Mesenteric fat pad (tissue), 1 donor: ENCODE measurements at regions not wholly inside any gene's neighbourhood (a gene's known extent, or its start where the extent isn't known, plus 50 kb on each side); places are given as distances from the start of the nearest gene placed in this dataset.
"Not testable (repeated sequence)": the region's sequence is repeated elsewhere in the genome, so short reads cannot be mapped to it uniquely, and the experiment has no call there.

ENCODE experiments used
- DNase-seq: peaks from one replicate; pipeline ENCODE4 v3.0.0-alpha.2; 2020; ENCODE audit warnings: low spot score
- donor health status: DM: yes; HTN: yes; CAD: no.

DNA sequence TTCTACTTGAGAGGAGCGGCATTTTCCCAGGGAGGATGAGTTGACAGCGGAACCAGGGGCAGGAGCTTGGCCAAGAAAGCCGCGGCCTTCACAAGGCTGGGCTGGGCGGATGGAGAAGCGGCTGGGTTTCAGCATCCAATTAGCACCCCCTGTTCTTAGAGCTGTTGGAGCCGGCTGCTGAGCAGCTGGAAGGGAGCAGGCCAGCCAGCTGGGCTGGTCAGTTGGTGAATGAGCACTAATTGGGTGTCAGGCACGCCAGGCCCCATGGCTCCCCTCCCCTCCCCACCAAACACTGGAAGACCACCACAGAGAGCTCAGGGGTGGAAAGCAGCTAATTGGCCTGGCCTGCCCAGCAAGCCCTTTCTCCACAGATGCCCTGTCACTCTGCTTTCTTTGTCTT is 245.6 kb downstream of the RRAGC start:
- no peak for DNase-seq

DNA sequence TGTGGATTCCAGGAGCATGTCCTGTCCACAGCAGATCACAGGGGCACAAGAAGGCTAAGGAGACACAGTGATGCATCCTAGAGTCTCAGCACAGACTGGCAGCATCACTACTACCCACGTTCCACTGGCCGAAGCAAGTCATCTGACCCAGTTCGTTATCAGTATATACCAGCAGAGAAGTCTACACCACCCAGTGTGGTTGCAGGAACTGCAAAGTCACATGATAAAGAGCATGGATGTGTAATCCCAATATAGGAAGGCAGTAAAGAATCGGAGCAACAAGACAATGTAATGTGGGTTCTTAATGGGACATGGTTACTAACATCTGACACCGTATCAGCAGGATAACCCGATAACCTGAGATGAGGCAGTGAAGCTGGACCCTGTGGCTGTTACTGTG is 246.6 kb downstream of the RRAGC start:
- DNase-seq = no peak

DNA sequence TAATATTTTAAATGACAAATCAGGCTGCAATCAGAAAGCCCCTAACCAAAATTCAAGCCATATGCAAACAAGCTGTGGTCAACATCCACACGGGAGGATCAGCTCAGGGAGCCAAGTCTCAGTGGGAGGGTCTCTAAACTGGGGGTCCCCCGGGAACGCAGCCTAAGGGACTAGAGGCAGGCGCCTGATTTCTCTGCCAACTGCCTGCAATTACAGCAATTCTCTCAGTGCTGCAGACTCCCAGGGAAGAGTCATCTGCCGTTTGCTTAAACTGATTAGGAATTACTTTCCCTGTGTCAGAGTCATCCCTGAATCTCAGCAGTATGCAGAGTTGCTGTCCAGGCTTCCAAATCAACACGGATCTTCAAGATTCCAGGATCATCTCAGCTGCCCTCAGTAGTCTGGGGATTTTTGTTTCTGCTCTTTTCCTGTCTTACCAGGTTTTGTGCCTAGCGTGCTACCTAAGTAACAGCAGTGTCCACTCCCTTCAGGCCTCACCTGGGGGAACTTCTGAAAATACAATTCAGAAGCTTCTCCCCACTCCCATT is 247.8 kb downstream of the RRAGC start:
- no peak for DNase-seq

DNA sequence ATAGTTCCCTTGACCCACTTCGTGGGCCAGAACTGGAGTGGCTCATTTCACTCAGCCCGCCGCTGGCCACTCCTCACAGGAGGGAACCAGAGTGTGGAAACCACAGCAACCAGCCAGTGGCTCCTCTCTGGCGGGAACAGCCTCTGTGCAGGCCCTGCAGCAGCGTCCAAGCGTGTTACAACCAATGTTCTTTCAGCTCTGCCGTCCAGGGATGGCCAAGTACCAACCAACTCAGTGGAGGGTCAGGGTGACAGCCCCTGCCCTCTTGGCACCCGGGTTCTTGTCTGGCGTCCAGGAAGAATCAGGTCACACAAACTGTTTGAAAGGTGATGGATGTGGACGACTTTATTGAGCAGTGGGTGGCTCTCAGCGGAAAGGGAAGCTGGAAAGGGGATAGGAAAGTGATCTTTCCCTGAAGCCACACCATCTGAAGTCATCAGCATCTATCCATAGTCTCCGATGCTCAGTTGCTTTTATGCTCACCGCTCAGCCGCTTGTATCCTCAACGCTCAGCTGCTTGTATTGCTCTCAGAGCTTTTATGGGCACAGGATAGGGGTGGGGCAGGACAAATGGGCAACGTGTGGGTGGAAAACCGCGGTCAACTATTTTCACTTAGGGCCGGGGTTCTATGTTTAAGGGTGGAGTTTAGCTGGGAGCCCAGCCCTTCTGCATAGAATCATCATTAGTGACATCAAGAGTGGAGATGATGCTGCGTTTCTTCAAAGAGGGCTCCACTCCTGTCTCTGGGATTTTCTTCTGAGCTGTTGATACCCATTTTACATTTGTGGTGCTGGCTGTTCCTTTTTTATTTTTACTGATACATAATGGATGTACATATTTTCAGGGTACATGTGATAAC is 250.2 kb downstream of the RRAGC start:
- DNase-seq = no peak

DNA sequence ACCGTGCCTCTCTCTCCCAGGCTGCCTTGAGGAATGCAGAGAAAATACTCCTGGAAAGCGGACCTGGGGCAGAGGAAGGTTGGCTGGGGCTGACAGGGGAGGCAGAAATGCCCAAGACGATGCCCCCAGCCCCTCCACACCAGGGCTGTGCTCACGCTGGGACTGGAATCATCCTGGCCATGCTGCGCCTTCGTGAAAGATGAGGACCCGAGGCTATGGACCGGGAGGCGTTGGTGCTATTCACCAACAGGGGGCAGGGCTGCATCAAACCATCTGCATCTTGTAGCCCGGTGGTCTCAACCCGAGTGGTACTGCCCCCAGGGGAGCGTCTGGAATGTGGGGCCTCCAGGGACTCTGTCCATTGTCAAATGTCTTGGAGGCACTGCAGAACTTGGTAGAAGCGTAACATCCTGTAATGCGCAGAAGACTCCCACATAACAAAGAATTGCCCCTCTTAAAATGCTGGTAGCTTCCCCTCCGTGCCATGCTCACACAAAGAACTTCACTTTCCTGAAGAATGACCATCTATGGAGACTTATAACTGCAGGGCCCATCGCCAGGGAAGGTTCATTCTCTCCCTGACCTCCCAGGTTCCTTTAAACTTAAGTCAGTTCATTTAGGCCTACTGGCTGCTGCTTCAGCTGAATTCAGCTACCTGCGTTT is 251.2 kb downstream of the RRAGC start:
- DNase-seq = no peak

DNA sequence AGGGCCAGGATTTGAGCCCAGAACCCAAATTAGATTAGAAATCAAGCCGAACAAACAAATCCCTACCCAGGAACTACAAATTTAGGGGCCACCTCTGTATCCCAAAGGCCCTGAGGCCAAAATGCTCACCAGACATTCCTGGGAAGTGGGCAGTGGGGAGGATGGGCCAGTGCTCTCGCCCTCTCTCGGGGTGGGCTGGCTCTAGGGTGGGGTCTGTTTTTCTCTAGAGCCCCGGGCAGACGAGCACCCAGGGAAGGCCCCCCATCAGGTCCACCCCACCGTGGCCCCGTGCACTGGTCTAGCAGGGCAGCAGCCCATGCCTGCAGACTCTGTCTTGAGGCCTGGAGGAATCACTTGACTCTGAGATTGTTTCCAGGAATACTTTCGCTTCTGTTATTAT is 252.0 kb downstream of the RRAGC start:
- no peak for DNase-seq

DNA sequence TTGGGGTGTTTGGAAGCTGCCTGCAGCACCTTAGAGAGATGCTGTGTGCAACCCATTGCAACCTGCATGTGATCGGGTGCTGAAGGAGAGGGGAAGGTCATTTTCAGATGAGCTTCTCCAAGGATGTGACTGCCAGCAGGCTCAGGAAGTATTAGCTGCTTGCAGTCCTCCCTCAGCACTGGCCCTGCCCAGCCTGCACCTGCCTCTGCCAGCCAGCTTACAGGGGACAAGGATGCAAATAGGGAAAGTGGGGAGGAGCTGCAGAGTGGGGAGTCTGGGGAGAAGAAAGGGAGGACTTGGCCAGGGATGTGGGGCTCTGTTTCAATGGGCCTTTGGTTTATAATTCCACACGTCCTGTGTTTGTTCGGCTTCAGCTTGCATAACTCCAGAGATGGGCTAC is 254.5 kb downstream of the RRAGC start:
- DNase-seq = no peak

DNA sequence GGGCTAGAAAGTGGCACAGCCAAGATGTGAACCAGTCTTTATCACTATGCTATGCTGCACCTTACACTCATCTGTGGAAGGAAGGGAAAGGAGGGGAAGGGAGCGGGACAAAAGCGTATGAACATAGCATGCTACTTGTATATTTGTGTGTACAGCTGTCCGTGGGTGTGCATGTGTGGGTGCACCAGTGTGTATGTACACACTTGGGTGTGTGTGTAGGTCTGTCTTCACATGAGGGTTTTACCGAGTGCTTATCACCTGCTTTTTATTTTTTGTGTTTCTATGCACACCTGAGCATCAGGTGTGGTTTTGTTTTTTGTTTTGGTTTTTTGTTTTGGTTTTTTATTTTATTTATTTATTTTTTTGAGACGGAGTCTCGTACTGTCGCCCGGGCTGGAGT is 255.7 kb downstream of the RRAGC start:
- no peak for DNase-seq

DNA sequence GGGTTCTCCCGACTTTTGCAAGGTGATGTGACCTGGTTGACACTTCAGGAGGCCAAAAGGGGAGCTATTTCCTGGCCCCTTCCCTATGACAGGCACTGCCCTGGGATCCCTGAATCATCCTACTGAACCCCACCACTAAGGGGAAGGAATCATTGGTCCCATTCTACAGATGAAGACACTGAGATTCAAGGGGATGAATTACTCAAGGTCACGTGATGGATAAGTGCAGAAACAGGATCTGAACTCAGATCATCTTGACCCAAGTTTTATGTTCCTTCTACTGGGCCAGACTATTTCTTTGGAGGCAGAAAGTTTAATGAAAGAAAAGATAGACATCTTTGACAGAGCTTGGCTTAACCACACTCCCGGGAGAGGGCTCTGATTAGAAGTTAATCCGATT is 258.7 kb downstream of the RRAGC start:
- DNase-seq = no peak

DNA sequence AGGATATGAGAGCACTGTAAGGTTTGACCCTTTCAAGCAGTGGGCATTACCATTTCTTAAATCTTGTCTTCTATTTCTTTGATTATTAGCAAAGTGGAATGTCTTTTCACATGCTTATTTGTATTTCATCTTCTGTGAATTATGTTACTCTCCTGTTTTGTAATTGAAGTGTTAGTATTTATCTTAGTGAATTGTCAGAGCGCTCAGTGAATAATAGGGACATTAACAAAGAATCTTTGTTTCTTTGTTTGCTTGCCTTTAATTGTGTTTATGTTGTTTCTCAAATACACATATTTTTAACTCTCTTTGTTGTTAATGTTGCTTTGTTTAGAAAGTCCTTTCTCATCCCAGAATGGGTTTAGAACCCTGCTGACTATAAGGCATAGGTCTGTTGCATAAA is 259.3 kb downstream of the RRAGC start:
- DNase-seq = no peak

DNA sequence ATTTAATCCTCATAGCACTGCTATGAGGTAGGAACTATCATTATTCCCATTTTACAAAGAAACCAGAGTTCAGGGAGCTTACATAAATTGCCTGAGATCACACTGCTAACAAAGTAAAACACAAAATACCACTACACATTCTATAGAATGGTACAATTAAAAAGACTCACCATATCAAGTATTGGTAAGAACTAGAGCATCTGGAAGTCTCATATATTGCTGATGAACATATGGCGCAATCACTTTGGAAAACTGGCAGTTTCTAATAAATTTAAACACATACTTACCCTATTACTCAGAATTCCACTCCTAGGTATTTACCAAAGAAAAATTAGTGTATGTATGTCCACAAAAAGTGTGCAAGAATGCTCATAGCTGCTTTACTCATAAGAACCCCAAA is 261.5 kb downstream of the RRAGC start:
- DNase-seq = no peak

DNA sequence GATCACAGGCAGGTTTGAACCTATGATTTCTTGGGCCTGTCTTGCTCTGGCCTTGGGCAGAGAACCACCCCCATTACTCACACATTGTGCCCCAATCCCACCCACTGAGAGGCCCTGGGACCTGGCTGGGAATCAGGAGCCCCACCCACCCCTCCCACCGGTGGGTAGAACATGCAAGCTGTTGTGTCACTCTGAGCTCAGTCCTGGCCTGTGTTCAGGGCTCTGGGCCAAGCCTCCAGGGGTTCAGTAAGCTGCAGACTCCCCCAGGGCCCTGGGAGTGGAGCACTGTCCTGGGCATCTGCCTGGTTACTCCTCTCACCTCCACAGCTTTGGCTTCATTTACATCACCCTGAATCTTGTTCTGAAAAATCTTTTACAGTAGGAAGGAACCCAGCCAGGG is 270.5 kb downstream of the RRAGC start:
- DNase-seq = peak; percentile 83

DNA sequence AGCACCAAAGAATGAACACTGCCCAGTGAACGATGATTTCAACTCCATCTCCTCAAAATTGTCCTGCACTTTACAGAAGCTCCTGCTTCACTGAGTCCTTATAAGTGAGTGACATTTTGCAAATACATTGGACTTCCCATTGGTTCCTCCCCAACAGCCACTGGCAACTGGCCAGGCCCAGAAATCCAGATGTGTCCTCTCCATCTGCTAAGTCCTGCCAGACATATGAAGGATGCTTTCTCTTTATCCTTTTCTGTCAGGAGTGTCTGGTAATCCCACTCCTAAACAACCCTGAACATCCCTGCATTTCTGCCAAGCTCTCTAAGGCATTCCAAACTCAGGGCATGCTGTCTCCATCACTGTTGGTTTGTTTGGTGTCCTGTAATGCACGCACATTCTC is 271.8 kb downstream of the RRAGC start:
- DNase-seq = peak; percentile 11

DNA sequence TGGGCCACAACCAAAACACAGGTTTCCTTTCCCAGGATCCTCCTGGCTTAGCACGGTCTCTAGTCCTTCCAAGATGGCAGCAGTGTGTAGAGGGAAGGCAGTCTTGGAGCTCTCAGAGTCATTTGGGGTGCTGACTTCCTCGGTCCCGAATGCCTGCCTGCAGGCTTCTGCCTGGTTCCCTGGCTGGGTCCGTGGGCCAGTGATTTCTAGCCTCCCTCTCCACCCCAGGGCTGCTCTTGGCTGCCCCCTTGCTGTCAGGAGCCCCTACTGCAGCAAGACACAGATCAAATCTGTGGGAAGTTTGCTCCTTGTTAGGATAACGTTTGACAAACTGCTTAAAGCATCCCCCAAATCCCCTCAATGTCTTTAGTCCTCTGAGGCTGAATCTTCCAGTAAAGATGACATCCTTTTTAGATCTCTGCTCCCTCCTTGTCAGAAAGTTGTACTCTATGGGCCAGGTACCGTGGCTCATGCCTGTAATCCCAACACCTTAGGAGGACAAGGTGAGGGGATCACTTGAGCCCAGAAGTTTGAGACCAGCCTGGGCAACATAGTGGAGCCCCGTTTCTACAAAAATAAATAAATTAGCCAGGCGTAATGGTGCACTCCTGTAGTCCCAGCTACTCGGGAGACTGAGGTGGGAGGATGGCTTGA is 272.5 kb downstream of the RRAGC start:
- DNase-seq = peak; percentile 55

DNA sequence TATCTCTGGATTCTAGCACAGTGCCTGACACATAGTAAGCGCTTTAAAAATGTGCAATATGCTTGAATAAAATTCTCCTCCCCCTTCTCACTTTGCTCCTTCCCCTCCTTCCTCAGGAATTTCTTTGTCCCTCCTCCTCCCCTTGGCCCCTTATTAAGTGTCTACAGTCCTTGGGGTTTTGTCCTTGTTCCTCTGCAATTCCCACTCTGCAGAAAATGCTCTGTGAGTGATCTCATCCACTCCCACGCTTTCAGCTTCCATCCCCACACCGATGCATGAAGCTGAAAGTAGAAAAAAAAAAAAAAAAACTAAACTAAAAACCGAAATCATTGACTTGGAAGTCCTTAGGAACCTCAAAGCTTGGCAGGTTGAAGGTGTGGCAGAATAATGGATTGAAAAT is 273.6 kb downstream of the RRAGC start:
- no peak for DNase-seq

DNA sequence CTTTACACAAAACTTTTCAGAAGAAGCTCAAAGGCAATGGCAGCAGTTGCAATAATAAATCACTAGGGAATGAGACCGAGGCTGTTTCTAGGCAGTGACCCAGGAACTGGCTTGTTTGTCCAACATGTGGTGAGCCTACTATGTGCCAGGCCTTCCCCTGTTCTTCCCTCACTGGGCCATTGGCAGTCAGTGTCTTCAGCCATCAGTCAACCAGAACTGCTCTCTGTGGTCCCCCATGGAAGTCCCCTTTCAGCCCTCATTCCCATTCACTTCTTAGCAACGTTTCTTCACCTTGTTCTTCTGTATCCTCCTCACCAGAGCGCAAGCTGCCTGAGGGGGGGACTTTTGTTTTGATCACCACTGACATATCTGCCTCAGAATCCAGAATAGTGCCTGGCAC is 274.1 kb downstream of the RRAGC start:
- DNase-seq = peak; percentile 73

DNA sequence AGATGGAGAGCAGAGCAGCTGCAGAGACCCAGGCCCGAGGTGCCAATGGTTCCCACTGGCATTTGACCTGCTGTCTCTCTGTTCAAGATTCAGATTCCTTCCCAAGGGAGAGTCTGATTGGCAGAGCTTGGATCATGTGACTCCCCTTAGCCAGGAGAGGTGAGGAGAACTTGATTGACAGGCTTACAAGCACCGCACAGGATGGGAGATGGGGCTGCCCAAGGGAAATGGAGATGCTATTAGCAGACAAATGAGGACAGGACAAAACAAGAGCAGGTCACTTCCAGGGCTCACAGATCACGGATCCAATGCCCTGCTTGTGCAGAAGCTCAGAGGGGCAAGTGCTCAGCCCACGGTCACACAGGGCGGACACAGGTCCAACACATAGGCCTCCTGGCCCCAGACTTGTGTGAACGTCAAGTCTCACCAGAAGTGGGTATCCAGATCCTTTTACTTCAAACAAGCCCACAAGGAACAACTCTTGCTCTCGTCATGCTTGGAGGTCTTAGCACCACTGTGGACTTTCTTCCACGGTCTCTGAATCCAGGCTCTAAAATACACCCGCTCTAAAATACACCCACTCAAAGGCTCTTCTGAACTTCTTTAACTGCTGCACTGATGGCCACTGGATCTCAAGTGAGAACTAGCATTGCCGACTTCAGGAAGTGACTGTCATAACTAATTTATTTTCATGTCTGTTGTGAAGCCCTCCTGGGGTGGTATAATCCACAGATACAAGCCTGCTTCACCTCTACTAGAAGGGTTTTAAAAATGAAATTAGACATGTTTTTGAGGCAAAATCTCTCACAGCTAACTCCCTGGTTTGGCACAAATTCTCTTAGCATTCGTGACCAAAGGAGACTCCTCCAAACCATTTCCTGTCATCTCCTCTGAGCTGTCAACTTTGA is 274.9 kb downstream of the RRAGC start:
- peak; percentile 68 for DNase-seq

DNA sequence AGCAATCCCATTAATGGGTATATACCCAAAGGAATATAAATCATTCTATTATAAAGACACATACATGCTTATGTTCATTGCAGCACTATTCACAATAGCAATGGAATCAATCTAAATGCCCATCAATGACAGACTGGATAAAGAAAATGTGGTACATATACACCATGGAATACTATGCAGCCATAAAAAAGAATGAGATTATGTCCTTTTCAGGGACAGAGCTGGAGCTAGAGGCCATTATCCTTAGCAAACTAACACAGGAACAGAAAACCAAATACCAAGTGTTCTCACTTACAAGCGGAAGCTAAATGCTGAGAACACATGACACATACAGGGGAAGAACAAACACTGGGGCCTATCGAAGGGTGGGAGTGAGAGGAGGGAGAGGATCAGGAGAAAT is 276.3 kb downstream of the RRAGC start:
- DNase-seq = not testable (repeated sequence)

DNA sequence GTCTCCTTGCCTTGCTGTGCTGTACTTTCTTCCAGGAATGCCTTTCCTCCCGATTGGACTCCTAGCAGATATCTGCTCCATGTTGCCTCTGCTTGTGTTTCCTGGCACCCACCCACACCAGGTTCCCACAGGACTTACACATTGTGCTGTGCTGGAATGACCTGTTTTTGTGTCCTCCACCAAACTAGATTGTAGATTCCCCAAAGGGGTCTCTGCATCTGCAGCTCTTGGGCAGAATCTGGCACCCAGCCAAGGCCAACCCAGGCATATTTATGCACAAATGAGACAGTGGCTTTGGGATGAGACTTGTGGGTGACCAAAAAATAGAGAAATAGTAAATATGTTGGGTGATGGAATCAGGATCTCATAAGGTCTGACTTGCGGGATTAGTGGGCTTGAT is 278.2 kb downstream of the RRAGC start:
- DNase-seq = peak; percentile 59

DNA sequence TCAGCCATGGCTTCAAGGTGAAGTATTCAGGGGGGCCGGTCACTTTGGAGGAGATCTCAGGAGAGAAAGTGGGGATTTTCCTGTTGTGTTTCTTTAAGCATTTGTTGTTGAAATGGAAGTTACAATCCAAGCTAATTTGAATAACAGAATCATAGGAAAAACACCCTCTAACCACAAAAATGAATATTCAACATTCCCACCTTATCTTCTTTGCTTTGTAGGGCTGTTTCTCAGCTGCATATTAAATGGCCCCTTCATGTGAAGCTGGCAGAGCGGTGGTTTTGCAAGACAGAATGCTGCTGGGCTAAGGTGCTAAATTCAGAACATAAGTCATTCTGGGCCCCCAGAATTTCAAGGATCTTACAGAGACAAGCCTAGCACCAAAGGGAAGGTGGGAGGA is 279.0 kb downstream of the RRAGC start:
- no peak for DNase-seq

DNA sequence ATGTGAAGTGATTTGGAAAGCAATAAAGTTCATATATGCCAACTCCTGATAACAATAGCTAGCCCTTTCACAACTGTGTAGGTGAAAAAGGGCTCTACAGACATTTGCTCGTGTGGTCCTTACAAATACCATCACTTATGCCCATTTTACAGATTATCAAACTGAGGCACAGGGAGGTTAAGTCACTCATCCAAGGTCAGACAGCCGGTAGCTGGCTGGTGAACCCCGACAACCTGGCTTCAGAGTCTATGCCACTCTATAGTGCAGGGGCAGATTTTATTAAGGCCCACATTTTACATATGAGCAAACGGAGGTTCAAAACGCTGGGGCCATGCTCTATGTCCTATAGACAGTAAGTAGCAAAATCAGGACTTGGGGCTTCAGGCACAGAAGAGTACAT is 280.5 kb downstream of the RRAGC start:
- DNase-seq = peak; percentile 9
